ENCODE measurements at regions not wholly inside any gene's neighbourhood (a gene's known extent, or its start where the extent isn't known, plus 50 kb on each side); places are given as distances from the start of the nearest gene placed in this dataset.

DNA sequence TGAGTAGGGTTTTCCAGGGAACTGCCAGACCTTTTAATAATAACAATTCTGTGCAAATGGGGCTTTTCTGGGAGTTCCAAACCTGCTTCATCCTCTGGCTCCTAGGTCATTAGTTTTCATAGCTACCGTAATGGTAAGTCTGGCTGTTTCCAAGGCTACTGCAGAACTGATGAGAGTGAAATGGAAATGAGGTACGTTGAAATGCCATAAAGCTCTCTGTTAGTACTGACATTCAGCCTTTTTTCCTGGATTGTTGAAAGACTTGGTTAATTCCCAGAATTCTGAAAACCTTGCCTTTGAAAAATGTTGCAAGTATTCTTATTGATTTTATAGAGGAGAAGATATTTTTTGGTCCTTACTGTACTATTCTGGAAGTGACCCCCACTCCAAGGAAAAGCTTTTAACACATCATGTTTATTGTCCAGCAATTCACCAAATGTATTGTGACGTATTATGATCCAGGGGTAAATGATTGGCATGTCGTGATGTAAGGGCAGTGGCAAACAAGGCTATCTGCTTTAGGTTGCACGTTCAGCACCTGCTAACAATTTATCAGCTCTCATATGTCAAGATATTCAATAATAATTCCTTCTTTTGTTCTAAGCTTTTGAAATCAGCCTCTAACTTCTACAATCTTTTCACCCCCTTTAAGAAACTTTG is 767.0 kb upstream of the RAB6C start:
- no peaks in the 10 kb centered on the region for H3K9me3 ChIP-seq (ENCODE audit: low read length)
- H3K36me3 ChIP-seq (ENCODE audit: insufficient read depth, low read length), result no peaks in the 10 kb centered on the region
- no peak overlapping the region for H3K4me3 ChIP-seq (ENCODE audit: low read length)
- H3K27me3 ChIP-seq (ENCODE audit: insufficient read depth, low read length), result no peaks in the 10 kb centered on the region
- H3K4me1 ChIP-seq (ENCODE audit: insufficient read depth, low read length), result no peaks in the 10 kb centered on the region
- no peak overlapping the region for H2AFZ ChIP-seq (ENCODE audit: low read depth, low read length)

DNA sequence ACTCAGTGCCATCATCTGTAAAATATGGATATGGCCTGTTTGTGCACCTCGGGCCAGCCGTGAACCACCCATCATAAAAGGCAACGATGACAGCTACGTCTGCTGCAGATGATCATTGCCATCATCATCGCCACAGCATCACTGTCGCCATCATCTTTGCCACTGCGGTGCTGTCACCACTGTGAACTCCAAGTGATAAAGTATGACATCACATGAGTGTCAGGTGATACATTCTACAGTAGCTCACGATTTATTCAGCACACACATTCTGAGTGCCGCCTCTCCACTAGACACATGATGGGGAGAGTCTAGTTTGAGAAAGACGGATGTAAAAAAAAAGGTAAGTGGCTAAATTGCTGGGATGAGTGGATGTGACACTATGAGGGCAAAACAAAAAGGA is 755.4 kb upstream of the RAB6C start:
- Histone ChIP-seq H2AFZ (ENCODE audit: low read depth, low read length) (no peak overlapping the region), H3K9me3 (ENCODE audit: low read length) (no peaks in the 10 kb centered on the region), H3K4me1 (ENCODE audit: insufficient read depth, low read length) (no peaks in the 10 kb centered on the region), H3K36me3 (ENCODE audit: insufficient read depth, low read length) (no peaks in the 10 kb centered on the region), H3K27me3 (ENCODE audit: insufficient read depth, low read length) (no peaks in the 10 kb centered on the region), H3K4me3 (ENCODE audit: low read length) (no peak overlapping the region)

DNA sequence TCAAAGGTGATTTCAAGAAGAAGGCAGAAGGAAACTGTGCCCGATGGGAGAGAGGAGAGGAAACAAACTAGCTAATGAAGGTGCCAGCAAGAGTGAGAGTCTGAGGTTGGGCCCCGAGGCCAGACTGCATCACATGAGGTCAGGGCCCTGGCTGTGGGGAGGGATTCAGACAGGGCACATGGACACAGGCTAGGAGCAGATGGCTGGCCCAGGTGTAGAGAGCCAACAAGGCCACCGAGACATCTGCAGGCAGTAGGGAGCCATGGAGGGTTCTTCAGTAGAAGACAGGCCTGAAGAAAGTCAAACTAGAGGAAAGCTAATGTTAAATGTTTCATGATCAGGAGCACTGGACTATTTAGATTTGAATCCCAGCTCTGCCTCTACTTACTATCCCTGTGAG is 755.0 kb upstream of the RAB6C start:
- Histone ChIP-seq H3K4me3 (ENCODE audit: low read length) (no peak overlapping the region), H3K36me3 (ENCODE audit: insufficient read depth, low read length) (no peaks in the 10 kb centered on the region), H3K4me1 (ENCODE audit: insufficient read depth, low read length) (no peaks in the 10 kb centered on the region), H3K9me3 (ENCODE audit: low read length) (no peaks in the 10 kb centered on the region), H2AFZ (ENCODE audit: low read depth, low read length) (no peak overlapping the region), H3K27me3 (ENCODE audit: insufficient read depth, low read length) (no peaks in the 10 kb centered on the region)

DNA sequence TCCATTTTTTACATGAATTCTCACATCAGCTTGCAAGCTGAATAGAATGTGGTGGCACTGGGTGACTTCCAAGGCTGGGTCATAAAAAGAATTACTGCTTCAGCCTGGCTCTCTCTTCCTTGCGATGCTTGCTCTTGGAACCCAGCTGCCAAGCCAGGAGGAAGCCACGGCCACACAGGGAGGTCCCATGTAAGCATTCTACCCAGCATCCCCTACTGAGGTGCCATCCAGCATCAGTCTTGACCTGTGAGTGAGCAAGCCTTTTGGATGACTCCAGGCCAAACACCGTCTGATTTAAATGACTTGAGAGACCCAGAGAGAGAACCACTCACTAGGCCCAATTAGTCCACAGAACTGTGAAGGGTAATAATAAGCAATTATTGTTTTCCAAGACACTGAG is 750.3 kb upstream of the RAB6C start:
- no peaks in the 10 kb centered on the region for H3K27me3 ChIP-seq (ENCODE audit: insufficient read depth, low read length)
- H3K36me3 ChIP-seq (ENCODE audit: insufficient read depth, low read length), result no peaks in the 10 kb centered on the region
- no peaks in the 10 kb centered on the region for H3K4me1 ChIP-seq (ENCODE audit: insufficient read depth, low read length)
- H3K4me3 ChIP-seq (ENCODE audit: low read length), result no peak overlapping the region
- no peaks in the 10 kb centered on the region for H3K9me3 ChIP-seq (ENCODE audit: low read length)
- no peak overlapping the region for H2AFZ ChIP-seq (ENCODE audit: low read depth, low read length)

DNA sequence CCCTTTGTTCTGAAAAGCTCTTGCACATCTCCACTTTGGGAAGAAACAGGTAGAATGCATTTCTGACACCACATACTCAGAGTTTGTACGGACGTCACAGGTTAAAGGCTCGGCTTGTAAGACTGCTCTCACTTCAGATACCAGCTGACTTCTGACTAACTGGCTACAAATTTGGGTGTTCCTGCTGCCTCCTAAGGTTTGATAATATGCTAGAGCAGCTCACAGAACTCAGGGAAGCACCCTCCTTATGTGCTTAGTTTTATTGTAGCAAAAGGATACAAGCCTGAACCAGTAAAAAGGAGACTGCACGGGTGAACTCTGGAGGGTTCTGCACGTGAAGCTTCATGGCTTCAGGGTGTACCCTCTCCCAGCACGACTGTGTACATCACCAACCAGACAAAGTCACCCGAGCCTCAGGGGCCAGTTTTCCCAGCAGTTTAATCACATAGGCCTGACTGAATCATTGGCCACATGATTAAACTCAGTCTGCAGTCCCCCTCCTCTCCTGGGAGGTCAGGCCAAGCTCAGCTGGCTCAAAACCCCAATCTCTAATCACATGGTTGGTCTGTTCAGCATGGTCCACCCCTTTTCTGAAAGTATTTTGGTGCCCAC is 749.5 kb upstream of the RAB6C start:
- no peaks in the 10 kb centered on the region for H3K9me3 ChIP-seq (ENCODE audit: low read length)
- H3K27me3 ChIP-seq (ENCODE audit: insufficient read depth, low read length), result no peaks in the 10 kb centered on the region
- no peaks in the 10 kb centered on the region for H3K4me1 ChIP-seq (ENCODE audit: insufficient read depth, low read length)
- no peak overlapping the region for H2AFZ ChIP-seq (ENCODE audit: low read depth, low read length)
- H3K4me3 ChIP-seq (ENCODE audit: low read length), result no peak overlapping the region
- no peaks in the 10 kb centered on the region for H3K36me3 ChIP-seq (ENCODE audit: insufficient read depth, low read length)

DNA sequence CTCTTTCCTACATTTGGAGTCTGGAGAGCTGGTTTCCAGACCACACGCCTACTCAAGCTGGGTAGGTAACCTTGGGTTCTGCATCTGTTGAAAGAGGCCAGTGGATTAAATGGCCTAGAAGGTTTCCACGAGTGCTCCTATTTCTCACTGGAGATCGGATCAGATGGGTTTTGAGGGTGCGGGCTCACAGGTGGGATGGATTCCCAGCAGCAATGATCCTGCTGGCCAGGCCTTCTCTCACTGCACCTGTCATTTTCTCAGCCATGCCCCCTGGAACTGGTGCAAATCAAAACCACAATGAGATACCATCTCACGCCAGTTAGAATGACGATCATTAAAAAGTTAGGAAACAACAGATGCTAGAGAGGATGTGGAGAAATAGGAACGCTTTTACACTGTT is 747.5 kb upstream of the RAB6C start:
- Histone ChIP-seq H3K9me3 (ENCODE audit: low read length) (no peaks in the 10 kb centered on the region), H3K27me3 (ENCODE audit: insufficient read depth, low read length) (no peaks in the 10 kb centered on the region), H3K36me3 (ENCODE audit: insufficient read depth, low read length) (no peaks in the 10 kb centered on the region), H2AFZ (ENCODE audit: low read depth, low read length) (no peak overlapping the region), H3K4me1 (ENCODE audit: insufficient read depth, low read length) (no peaks in the 10 kb centered on the region), H3K4me3 (ENCODE audit: low read length) (no peak overlapping the region)

DNA sequence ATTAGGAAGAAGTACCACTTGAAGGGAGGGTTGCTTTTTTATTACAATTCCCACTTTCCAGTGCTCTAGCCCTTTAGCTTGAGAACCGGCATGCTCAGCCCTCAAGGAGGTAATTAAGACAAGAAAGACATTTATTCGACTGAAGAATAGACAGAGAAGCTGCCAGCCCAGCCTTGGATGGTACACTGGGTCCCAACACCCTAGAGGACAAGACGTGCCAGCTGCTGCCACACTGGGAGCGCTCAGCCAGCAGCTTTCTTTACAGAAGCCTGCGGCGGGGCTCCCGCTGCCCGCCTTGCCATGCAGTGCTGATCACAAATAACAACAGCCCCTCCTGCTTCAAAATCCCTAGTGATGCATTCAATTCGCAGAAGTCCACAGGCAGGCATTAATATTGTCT is 746.3 kb upstream of the RAB6C start:
- no peaks in the 10 kb centered on the region for H3K4me1 ChIP-seq (ENCODE audit: insufficient read depth, low read length)
- no peaks in the 10 kb centered on the region for H3K36me3 ChIP-seq (ENCODE audit: insufficient read depth, low read length)
- no peaks in the 10 kb centered on the region for H3K27me3 ChIP-seq (ENCODE audit: insufficient read depth, low read length)
- H3K9me3 ChIP-seq (ENCODE audit: low read length), result no peaks in the 10 kb centered on the region
- no peak overlapping the region for H3K4me3 ChIP-seq (ENCODE audit: low read length)
- no peak overlapping the region for H2AFZ ChIP-seq (ENCODE audit: low read depth, low read length)

DNA sequence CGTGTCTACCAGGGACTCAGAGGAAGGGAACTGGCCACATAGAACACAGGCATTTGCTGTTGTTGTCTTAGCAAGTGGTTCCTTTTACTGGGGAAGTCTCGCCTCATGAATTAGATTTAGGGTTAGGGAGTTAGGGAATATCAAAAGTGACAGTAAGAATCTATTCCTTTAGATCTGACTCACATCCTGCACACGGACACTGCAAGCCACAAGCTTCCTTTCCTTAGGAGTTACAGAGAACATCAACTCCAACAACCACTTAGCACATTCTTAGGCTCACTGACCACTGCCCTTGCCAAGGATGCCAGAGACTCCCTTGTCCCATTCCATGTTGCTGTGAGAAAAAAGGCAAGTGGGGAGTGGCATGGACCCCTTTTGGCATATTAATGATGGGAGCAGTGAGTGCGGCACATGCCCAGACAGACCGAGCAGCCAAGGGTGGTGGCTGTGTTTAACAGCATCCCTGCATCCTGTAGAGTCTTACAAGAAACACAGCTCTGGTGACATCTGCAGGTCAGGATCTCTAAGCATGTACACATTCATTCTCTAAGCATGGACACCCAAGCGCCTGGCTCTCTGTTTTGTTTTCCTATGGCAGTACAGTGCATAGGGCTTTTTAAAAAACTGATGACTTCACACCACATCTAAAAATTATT is 745.6 kb upstream of the RAB6C start:
- Histone ChIP-seq H3K27me3 (ENCODE audit: insufficient read depth, low read length) (no peaks in the 10 kb centered on the region), H3K9me3 (ENCODE audit: low read length) (no peaks in the 10 kb centered on the region), H2AFZ (ENCODE audit: low read depth, low read length) (no peak overlapping the region), H3K4me3 (ENCODE audit: low read length) (no peak overlapping the region), H3K4me1 (ENCODE audit: insufficient read depth, low read length) (no peaks in the 10 kb centered on the region), H3K36me3 (ENCODE audit: insufficient read depth, low read length) (no peaks in the 10 kb centered on the region)

DNA sequence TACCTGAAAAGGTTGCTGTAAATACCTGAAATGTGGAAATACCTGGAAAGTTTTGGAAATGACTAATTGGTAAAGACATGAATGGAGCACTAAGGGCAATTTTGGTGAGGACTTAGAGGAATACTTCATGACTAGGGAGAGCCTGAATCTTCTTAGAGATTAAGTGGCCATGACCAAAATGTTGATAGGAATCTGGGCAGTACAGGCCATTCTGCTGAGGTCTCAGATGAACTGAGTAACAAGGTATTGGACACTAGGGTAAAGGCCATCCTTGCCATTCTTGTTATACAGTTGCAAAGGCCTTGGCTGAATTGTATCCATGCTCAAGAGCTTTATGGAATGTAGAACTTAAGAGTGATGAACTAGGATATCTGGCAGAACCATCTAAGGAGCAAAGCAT is 742.9 kb upstream of the RAB6C start:
- Histone ChIP-seq H3K9me3 (ENCODE audit: low read length) (no peaks in the 10 kb centered on the region), H3K4me1 (ENCODE audit: insufficient read depth, low read length) (no peaks in the 10 kb centered on the region)

DNA sequence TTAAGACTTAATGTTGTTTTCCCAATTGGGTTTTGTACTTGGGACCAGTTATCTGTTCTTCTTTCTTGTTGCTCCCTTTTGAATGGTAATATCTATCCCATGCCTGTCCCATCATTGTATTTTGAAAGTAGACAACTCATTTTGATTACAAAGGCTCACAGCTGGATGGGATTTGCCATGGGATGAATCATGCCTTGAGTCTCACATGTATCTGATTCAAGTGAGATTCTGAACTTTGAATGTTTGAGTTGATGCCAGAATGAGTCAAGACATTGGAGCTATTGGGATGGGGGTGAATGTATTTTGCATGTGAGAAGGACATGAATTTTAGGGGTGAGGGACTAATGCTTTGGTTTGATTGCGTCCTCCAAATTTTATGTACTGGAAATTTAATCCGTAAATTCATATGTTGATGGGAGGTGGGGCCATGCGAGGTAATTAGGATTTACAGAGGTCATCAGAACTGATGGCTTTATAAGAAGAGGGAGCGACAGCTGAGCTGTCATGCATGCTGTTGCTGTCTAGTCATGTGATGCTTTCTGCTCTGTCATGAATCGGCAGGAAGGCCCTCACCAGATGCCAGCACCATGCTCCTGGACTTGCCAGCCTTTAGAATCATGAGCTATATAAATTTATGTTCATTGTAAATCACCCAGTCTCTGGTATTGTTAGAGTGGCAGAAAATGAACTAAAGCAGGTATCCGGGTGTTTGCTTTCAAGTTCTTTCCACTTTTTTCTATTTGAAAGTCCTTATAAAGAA is 741.3 kb upstream of the RAB6C start:
- Histone ChIP-seq H2AFZ (ENCODE audit: low read depth, low read length) (no peak overlapping the region), H3K36me3 (ENCODE audit: insufficient read depth, low read length) (no peaks in the 10 kb centered on the region), H3K9me3 (ENCODE audit: low read length) (no peaks in the 10 kb centered on the region), H3K27me3 (ENCODE audit: insufficient read depth, low read length) (no peaks in the 10 kb centered on the region), H3K4me3 (ENCODE audit: low read length) (no peak overlapping the region), H3K4me1 (ENCODE audit: insufficient read depth, low read length) (no peaks in the 10 kb centered on the region)

More for the DNA sequence above, 742.9 kb upstream of the RAB6C start:
- Histone ChIP-seq H3K4me3 (ENCODE audit: low read length) (no peak overlapping the region), H2AFZ (ENCODE audit: low read depth, low read length) (no peak overlapping the region), H3K36me3 (ENCODE audit: insufficient read depth, low read length) (no peaks in the 10 kb centered on the region), H3K27me3 (ENCODE audit: insufficient read depth, low read length) (no peaks in the 10 kb centered on the region)

DNA sequence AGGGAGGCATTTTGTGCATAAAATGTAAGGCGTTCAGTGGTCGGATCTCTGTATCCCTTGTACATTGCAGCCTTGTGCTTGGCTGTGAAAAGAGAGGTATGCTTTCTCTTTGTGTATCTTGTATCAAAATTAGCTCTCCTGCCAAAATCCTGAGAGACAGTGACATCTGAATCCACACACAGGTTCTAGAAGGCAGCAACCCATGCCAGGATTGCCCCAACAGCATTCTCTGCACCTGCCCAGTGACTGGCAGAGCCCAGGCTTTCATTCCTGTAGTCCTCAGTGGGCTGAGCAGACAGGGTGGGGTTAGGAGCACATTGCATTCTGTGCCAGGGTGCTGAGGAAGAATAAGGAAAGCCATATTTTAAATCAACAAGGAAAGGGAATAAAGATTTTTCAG is 740.3 kb upstream of the RAB6C start:
- Histone ChIP-seq H3K27me3 (ENCODE audit: insufficient read depth, low read length) (no peaks in the 10 kb centered on the region), H3K9me3 (ENCODE audit: low read length) (no peaks in the 10 kb centered on the region), H2AFZ (ENCODE audit: low read depth, low read length) (no peak overlapping the region), H3K36me3 (ENCODE audit: insufficient read depth, low read length) (no peaks in the 10 kb centered on the region), H3K4me1 (ENCODE audit: insufficient read depth, low read length) (no peaks in the 10 kb centered on the region), H3K4me3 (ENCODE audit: low read length) (no peak overlapping the region)

DNA sequence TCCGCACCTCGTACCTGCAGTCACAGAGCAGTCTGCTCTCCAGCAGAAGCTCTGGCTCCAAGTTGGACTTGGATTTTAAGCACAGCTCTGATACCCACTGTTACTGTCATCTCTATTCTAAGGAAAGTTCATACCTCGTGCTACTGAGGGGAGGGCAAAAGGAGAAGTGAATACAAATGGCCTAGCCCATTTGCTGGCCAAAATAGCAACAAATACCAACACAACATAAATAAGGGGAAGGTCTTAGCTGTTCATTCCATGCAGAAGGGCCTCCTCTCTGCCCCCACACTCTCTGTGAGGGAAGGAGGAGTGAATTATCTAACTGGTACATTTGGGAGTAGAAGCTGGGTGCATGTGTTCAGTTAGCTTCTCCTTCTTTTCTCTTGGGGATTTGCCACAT is 739.4 kb upstream of the RAB6C start:
- H3K27me3 ChIP-seq (ENCODE audit: insufficient read depth, low read length), result no peaks in the 10 kb centered on the region
- H3K9me3 ChIP-seq (ENCODE audit: low read length), result no peaks in the 10 kb centered on the region
- H2AFZ ChIP-seq (ENCODE audit: low read depth, low read length), result no peak overlapping the region
- H3K36me3 ChIP-seq (ENCODE audit: insufficient read depth, low read length), result no peaks in the 10 kb centered on the region
- no peaks in the 10 kb centered on the region for H3K4me1 ChIP-seq (ENCODE audit: insufficient read depth, low read length)
- H3K4me3 ChIP-seq (ENCODE audit: low read length), result no peak overlapping the region

DNA sequence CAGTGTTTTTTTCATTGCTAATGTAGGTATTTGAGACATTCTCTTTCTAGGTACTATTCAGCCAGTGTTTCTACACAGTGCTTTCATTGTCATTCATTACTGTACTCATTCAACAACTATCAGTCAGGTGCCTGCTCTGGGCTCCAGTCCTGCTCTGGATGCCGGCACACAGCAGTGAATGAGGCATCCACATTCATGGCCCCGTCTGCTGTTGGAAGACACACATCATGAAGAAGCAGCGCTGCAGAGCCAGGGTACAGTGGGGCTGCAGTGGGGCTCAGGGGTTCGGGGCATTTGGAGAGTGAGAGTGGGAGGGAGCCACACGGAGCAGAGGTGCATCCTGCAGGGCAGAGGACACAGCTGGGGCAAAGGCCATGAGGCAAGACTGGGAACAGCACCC is 737.2 kb upstream of the RAB6C start:
- Histone ChIP-seq H3K4me3 (ENCODE audit: low read length) (no peak overlapping the region), H3K36me3 (ENCODE audit: insufficient read depth, low read length) (no peaks in the 10 kb centered on the region), H3K4me1 (ENCODE audit: insufficient read depth, low read length) (no peaks in the 10 kb centered on the region), H3K9me3 (ENCODE audit: low read length) (no peaks in the 10 kb centered on the region), H3K27me3 (ENCODE audit: insufficient read depth, low read length) (no peaks in the 10 kb centered on the region), H2AFZ (ENCODE audit: low read depth, low read length) (no peak overlapping the region)
